EH (cell line): ENCODE measurements at regions not wholly inside any gene's neighbourhood (a gene's known extent, or its start where the extent isn't known, plus 50 kb on each side); places are given as distances from the start of the nearest gene placed in this dataset.
"Not testable (repeated sequence)": the region's sequence is repeated elsewhere in the genome, so short reads cannot be mapped to it uniquely, and the experiment has no call there.

Experiments
- DNase-seq: peaks from one replicate; pipeline ENCODE4 v3.0.0-alpha.2; 2015; ENCODE audit warnings: low read depth

- no peak for DNase-seq
These were observed 277.3 kb downstream of the VRK1 start for GRCh38 chr14:97074456-97074855.

- DNase-seq: no peak
These were observed 277.7 kb downstream of the VRK1 start for GRCh38 chr14:97074856-97075255.

GRCh38 chr14:97077253-97077653 lies 280.1 kb downstream of the VRK1 start:
- no peak for DNase-seq

DNA sequence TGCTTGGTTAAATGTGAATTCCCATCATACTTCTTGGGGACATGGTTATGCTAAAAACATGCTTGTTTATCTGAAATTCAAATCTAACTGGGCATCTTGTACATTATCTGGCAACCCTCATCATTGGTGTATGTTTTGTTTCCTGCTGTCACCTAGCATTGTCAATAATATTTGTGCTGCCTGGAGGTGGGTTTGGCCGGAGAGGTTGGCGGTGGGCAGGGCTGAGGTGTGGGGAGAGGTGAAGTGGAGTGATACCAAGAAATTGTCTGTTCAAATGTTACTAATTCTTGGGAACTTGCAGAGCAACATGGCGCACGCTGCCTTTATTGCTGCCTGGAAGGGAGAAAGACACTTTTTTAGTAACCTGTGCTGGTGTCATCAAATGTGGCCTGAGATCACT lies 280.5 kb downstream of the VRK1 start:
- no peak for DNase-seq

DNA sequence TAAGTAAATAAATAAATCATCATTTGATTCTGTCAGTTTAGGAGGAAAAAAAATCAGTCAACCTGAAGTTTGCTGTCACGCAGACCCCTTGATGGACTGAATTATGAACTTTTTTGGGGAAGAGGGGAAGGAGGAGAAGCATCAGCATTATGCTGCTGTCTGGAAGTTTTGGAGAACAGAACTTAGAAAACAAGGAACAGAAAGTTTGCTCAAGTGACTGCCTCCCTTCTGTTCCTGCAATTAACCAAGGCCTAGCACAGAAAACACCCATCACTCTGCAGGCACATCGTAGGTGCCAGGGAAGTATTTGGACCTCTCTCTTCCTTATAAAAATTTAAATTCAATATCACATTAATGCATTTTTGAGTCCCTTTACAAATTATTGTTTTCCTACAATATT lies 283.8 kb downstream of the VRK1 start:
- no peak for DNase-seq

DNA sequence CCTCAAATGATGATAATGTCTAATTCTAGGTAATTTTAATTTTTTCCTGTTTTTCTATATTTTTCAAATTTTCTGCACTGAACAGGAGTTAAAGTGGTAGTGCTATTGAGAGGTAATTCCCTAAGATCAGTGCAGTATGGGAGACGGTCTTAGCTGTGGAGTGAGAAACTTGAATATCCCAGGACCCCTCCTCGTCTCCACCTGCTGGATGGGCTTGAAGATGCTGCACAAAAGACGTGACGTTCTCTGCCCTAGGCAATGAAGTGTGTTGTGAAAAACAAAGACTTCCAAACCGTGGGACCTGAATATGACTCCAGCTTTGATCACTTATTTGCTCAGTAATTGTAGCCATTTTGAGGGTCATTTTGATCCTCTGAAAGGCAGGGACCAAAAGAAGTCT lies 298.1 kb downstream of the VRK1 start:
- DNase-seq: no peak

DNA sequence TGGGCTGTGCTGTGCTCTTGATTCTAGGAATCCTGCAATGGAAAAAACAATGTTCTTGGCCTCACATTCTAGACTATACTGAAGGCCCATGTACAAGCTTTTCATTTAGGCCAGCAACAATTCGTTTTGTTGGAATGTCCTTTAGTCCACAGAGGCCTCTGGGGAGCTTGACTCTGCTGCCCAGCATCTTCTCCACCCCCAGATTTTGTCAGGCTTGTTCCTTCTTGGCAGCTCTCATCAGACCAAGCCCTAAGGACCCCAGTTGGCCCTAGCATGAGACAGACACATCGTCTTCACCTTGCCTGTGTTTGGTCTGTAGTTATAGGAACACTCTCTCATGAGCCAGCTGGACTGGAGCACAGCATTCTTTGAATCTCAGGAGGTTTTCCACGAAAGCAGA lies 300.1 kb downstream of the VRK1 start:
- DNase-seq: no peak

- no peak for DNase-seq
These were observed 303.1 kb downstream of the VRK1 start for GRCh38 chr14:97100306-97100705.

- no peak for DNase-seq
These were observed 304.4 kb downstream of the VRK1 start for GRCh38 chr14:97101561-97101960.

- no peak for DNase-seq
These were observed 306.8 kb downstream of the VRK1 start for GRCh38 chr14:97104029-97104428.

- DNase-seq: no peak
These were observed 309.0 kb downstream of the VRK1 start for GRCh38 chr14:97106166-97106565.

- no peak for DNase-seq
These were observed 309.4 kb downstream of the VRK1 start for GRCh38 chr14:97106609-97107008.

- DNase-seq: no peak
These were observed 309.9 kb downstream of the VRK1 start for GRCh38 chr14:97107080-97107479.

DNA sequence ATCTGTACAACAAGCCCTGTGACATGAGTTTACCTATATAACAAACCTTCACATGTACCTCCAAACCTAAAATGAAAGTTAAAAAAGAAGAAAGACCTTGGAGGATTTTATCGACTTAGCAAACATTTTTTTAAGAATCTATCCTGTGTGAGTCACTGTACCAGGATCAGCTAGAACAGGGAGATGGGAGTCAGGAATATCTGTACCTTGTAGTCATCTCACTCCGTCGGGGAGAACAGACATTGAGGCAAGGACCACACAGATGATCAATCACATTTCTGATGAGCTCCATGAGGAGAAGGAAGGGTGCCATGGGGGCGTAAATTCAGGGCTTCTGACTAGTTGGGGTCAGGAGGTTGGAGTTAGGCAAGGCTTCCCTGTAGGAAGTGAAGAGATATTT lies 310.6 kb downstream of the VRK1 start:
- no peak for DNase-seq

GRCh38 chr14:97109234-97109633 lies 312.1 kb downstream of the VRK1 start:
- no peak for DNase-seq

- DNase-seq: no peak
These were observed 316.2 kb downstream of the VRK1 start for GRCh38 chr14:97113339-97113738.

DNA sequence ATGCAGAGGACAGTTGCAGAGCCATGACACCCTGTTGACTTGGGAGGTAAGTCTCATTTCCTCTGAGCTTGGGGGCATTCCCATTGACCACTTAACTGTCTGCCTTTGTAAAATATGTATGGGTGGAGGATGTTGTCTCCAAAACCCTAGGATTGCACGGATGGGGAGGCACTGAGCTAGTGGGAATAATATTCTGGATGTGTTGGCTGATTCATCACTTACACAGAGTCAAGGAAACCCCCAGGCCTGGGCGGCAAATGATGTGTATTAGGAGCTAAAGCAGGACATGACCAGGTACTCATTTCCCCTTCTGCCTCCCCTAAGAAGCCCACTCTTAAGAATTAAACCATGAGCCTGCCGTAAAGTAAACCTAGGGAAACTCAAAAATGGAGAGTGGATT lies 319.4 kb downstream of the VRK1 start:
- no peak for DNase-seq

DNA sequence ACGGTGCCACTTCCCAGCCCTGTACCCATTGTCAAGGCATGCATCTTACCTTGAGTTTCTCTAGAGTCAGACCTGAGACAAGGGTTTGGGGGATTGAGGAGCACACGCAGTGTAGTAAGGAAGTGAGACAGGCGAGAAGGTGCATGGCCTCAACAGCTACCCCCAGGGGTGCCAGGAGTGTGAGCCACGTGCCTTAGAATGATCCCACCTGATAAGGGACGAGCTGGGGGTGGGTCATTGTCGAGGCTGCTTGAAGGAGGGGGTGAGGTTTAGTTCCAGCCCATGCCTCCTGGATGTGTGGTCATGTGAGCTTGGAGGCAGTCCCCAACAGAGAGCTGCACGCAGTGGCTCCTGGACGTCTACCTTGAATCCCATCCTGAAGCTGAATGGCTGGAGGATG lies 320.5 kb downstream of the VRK1 start:
- no peak for DNase-seq

GRCh38 chr14:97120204-97120603 lies 323.0 kb downstream of the VRK1 start:
- DNase-seq: no peak

- DNase-seq: no peak
These were observed 323.4 kb downstream of the VRK1 start for GRCh38 chr14:97120611-97121031.

DNA sequence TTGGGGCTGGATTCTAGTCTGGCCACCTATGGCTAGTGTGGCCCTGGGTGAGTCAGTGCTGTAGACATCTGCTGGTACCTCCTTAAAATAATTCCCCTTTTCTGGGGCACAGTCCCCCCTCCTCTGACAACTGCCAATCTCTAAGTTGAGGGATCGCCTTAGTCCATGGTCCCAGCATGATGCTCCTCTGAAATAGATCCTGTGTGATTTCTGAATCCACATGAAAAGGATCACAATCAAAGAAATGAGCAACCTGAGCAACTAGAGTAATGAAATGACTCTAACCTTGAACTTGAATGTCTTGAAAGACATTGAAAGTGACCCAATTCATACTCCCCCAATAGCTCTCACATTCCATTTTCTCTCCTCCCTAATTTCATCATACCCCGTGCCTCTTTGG lies 332.5 kb downstream of the VRK1 start:
- DNase-seq: no peak

GRCh38 chr14:97135847-97136246 lies 338.7 kb downstream of the VRK1 start:
- DNase-seq: not testable (repeated sequence)

- DNase-seq: no peak
These were observed 340.5 kb downstream of the VRK1 start for GRCh38 chr14:97137705-97138104.

GRCh38 chr14:97138801-97139200 lies 341.6 kb downstream of the VRK1 start:
- DNase-seq: no peak

- DNase-seq: no peak
These were observed 345.8 kb downstream of the VRK1 start for GRCh38 chr14:97143011-97143410.
